MM.1S (cell line): ENCODE measurements at regions not wholly inside any gene's neighbourhood (a gene's known extent, or its start where the extent isn't known, plus 50 kb on each side); places are given as distances from the start of the nearest gene placed in this dataset.

Experiments used
- DNase-seq: peaks from one replicate; pipeline ENCODE4 v3.0.0-alpha.2; 2015
- H2AFZ ChIP-seq: fragments of 300-600 bp; sonication (generic); 2 replicates; pipeline ENCODE4 v1.6.0; 2016; ENCODE audit warnings: antibody characterized with exemption, low read length
- H3F3A ChIP-seq: fragments of 300-600 bp; sonication (generic); 2 replicates; pipeline ENCODE4 v1.6.1; 2016; ENCODE audit warnings: mild to moderate bottlenecking, antibody characterized with exemption, low read length, moderate library complexity, mixed read lengths; ENCODE audit not compliant: insufficient read depth
- H3K27ac ChIP-seq: fragments of 300-600 bp; sonication (generic); 2 replicates; pipeline ENCODE4 v1.5.1; 2016; ENCODE audit warnings: mild to moderate bottlenecking, low read length
- H3K27me3 ChIP-seq: fragments of 300-600 bp; sonication (generic); replicated peaks from 2 replicates; pipeline ENCODE4 v1.6.0; 2016; ENCODE audit warnings: low read length; ENCODE audit not compliant: insufficient read depth
- H3K36me3 ChIP-seq: fragments of 300-600 bp; sonication (generic); replicated peaks from 2 replicates; pipeline ENCODE4 v1.6.1; 2016; ENCODE audit warnings: mild to moderate bottlenecking, low read length, mixed read lengths; ENCODE audit not compliant: insufficient read depth
- H3K4me1 ChIP-seq: fragments of 300-600 bp; sonication (generic); 2 replicates; pipeline ENCODE4 v1.6.1; 2016; ENCODE audit warnings: low read length, mixed read lengths
- H3K4me2 ChIP-seq: fragments of 300-600 bp; sonication (generic); 2 replicates; pipeline ENCODE4 v1.6.0; 2016; ENCODE audit warnings: low read depth, low read length
- H3K4me3 ChIP-seq: fragments of 300-600 bp; sonication (generic); 2 replicates; pipeline ENCODE4 v1.5.1; 2016; ENCODE audit warnings: low read length, mixed read lengths
- H3K79me2 ChIP-seq: fragments of 300-600 bp; sonication (generic); 2 replicates; pipeline ENCODE4 v1.6.1; 2016; ENCODE audit warnings: mixed run types, low read length, mixed read lengths
- H3K9ac ChIP-seq: fragments of 300-600 bp; sonication (generic); 2 replicates; pipeline ENCODE4 v1.6.1; 2016; ENCODE audit warnings: low read length, mixed read lengths
- H3K9me2 ChIP-seq: fragments of 300-600 bp; sonication (generic); replicated peaks from 2 replicates; pipeline ENCODE4 v1.6.1; 2016; ENCODE audit warnings: mild to moderate bottlenecking, low read length, mixed read lengths; ENCODE audit not compliant: insufficient read depth
- H3K9me3 ChIP-seq: fragments of 300-600 bp; sonication (generic); replicated peaks from 2 replicates; pipeline ENCODE4 v1.6.1; 2016; ENCODE audit warnings: mild to moderate bottlenecking, low read length, mixed read lengths; ENCODE audit not compliant: insufficient read depth
- H4K20me1 ChIP-seq: fragments of 300-600 bp; sonication (generic); 2 replicates; pipeline ENCODE4 v1.6.1; 2016; ENCODE audit warnings: mild to moderate bottlenecking, low read length, moderate library complexity, mixed read lengths; ENCODE audit not compliant: insufficient read depth
- CTCF ChIP-seq: fragments of 300-600 bp; sonication (generic); IDR thresholded peaks from 2 replicates; pipeline ENCODE4 v1.5.1; 2016; ENCODE audit warnings: antibody characterized with exemption, low read length, mixed read lengths
- EZH2 ChIP-seq: fragments of 300-600 bp; sonication (generic); optimal IDR thresholded peaks from 2 replicates; pipeline ENCODE3; 2017; ENCODE audit warnings: low read depth, mild to moderate bottlenecking, antibody characterized with exemption, low read length, mixed read lengths
- EZH2phosphoT487 ChIP-seq: fragments of 300-600 bp; sonication (generic); IDR thresholded peaks from 2 replicates; pipeline ENCODE4 v1.6.1; 2018; ENCODE audit warnings: antibody characterized with exemption, low read length

- H4K20me1 ChIP-seq: no peaks in the 10 kb centered on the region
- peaks cover 26% of the 10 kb centered on the region for H3K79me2 ChIP-seq
- no peaks in the 10 kb centered on the region for H3K9me3 ChIP-seq
- H3K4me1 ChIP-seq: no peaks in the 10 kb centered on the region
- H3K27me3 ChIP-seq: no peaks in the 10 kb centered on the region
- H3K4me3 ChIP-seq: no peak overlapping the region
- H3K9me2 ChIP-seq: no peaks in the 10 kb centered on the region
- no peak overlapping the region for H3K27ac ChIP-seq
- H3F3A ChIP-seq: no peaks in the 10 kb centered on the region
- H2AFZ ChIP-seq: no peak overlapping the region
- no peak for TF ChIP-seq EZH2phosphoT487
- TF ChIP-seq EZH2: no peak
- no peak for TF ChIP-seq CTCF
- no peak overlapping the region for H3K4me2 ChIP-seq
- H3K9ac ChIP-seq: no peak overlapping the region
- DNase-seq: no peak
- H3K36me3 ChIP-seq: no peaks in the 10 kb centered on the region
Observed at GRCh38 chr13:74043237-74043636, 91.0 kb downstream of the KLF12 start.

- peaks cover 30% of the 10 kb centered on the region for H3K79me2 ChIP-seq
- DNase-seq: peak; percentile 44
- no peaks in the 10 kb centered on the region for H3K9me3 ChIP-seq
- H4K20me1 ChIP-seq: no peaks in the 10 kb centered on the region
- H3K9me2 ChIP-seq: no peaks in the 10 kb centered on the region
- TF ChIP-seq CTCF (peak; percentile 66), EZH2phosphoT487 (no peak)
- no peak overlapping the region for H3K4me3 ChIP-seq
- no peaks in the 10 kb centered on the region for H3K4me1 ChIP-seq
- no peak overlapping the region for H3K4me2 ChIP-seq
- no peak overlapping the region for H3K9ac ChIP-seq
- no peaks in the 10 kb centered on the region for H3F3A ChIP-seq
- no peak overlapping the region for H2AFZ ChIP-seq
- no peak overlapping the region for H3K27ac ChIP-seq
- no peaks in the 10 kb centered on the region for H3K27me3 ChIP-seq
- H3K36me3 ChIP-seq: no peaks in the 10 kb centered on the region
Observed at GRCh38 chr13:74040200-74040599, 94.0 kb downstream of the KLF12 start.

GRCh38 chr13:74039667-74040066, 94.5 kb downstream of the KLF12 start:
- Histone ChIP-seq H3K4me1 (no peaks in the 10 kb centered on the region), H3K79me2 (peaks cover 28% of the 10 kb centered on the region), H3K9me3 (no peaks in the 10 kb centered on the region), H3K9me2 (no peaks in the 10 kb centered on the region), H3K4me2 (no peak overlapping the region), H3K36me3 (no peaks in the 10 kb centered on the region), H3K4me3 (no peak overlapping the region), H3F3A (no peaks in the 10 kb centered on the region), H2AFZ (no peak overlapping the region), H3K9ac (no peak overlapping the region), H3K27me3 (no peaks in the 10 kb centered on the region), H4K20me1 (no peaks in the 10 kb centered on the region), H3K27ac (no peak overlapping the region)
- no peak for TF ChIP-seq CTCF
- no peak for TF ChIP-seq EZH2
- TF ChIP-seq EZH2phosphoT487: no peak
- no peak for DNase-seq
